ENCODE measurements at regions not wholly inside any gene's neighbourhood (a gene's known extent, or its start where the extent isn't known, plus 50 kb on each side); places are given as distances from the start of the nearest gene placed in this dataset.

GRCh38 chr1:178632653-178633052 lies 92.4 kb upstream of the RALGPS2 start:
- no peak for TF ChIP-seq TCF12 (IDR thresholded peaks at IDR 0.05; ENCODE audit: low read depth)
- TF ChIP-seq USF1 (IDR thresholded peaks at IDR 0.05), result no peak
- no peak for TF ChIP-seq FOXM1 (IDR thresholded peaks at IDR 0.05; ENCODE audit: borderline replicate concordance, low read depth)
- TF ChIP-seq MAX (IDR thresholded peaks at IDR 0.05), result no peak
- TF ChIP-seq CEBPB (IDR thresholded peaks at IDR 0.05), result no peak
- no peak for TF ChIP-seq YY1 (IDR thresholded peaks at IDR 0.05; ENCODE audit: low read depth)
- TF ChIP-seq RAD21 (IDR thresholded peaks at IDR 0.05; ENCODE audit: low read depth), result no peak
- TF ChIP-seq EP300 (IDR thresholded peaks at IDR 0.05; ENCODE audit: borderline replicate concordance), result no peak

GRCh38 chr1:178633056-178633455 lies 92.0 kb upstream of the RALGPS2 start:
- no peak for TF ChIP-seq CREB1 (IDR thresholded peaks at IDR 0.05; ENCODE audit: low read depth)
- TF ChIP-seq NFIC (IDR thresholded peaks at IDR 0.05), result no peak
- no peak for TF ChIP-seq FOXM1 (IDR thresholded peaks at IDR 0.05; ENCODE audit: borderline replicate concordance, low read depth)
- TF ChIP-seq EGR1 (IDR thresholded peaks at IDR 0.05), result no peak
- no peak for TF ChIP-seq YY1 (IDR thresholded peaks at IDR 0.05; ENCODE audit: low read depth)
- TF ChIP-seq RAD21 (IDR thresholded peaks at IDR 0.05; ENCODE audit: low read depth), result no peak
- no peak for TF ChIP-seq TCF12 (IDR thresholded peaks at IDR 0.05; ENCODE audit: low read depth)
- no peak for TF ChIP-seq TEAD4 (IDR thresholded peaks at IDR 0.05)
- TF ChIP-seq EP300 (IDR thresholded peaks at IDR 0.05; ENCODE audit: borderline replicate concordance), result no peak
- no peak for TF ChIP-seq USF1 (IDR thresholded peaks at IDR 0.05)
- no peak for TF ChIP-seq ZBTB7A (IDR thresholded peaks at IDR 0.05; ENCODE audit: low read depth)
- no peak for TF ChIP-seq MAX (IDR thresholded peaks at IDR 0.05)

GRCh38 chr1:178634445-178634844 lies 90.6 kb upstream of the RALGPS2 start:
- no peak for TF ChIP-seq RAD21 (IDR thresholded peaks at IDR 0.05; ENCODE audit: low read depth)
- TF ChIP-seq USF1 (IDR thresholded peaks at IDR 0.05), result no peak
- no peak for TF ChIP-seq NFIC (IDR thresholded peaks at IDR 0.05)
- TF ChIP-seq TAF1 (IDR thresholded peaks at IDR 0.05; ENCODE audit: low read depth), result no peak
- no peak for TF ChIP-seq CEBPB (IDR thresholded peaks at IDR 0.05)
- no peak for TF ChIP-seq ZBTB7A (IDR thresholded peaks at IDR 0.05; ENCODE audit: low read depth)
- no peak for TF ChIP-seq TCF12 (IDR thresholded peaks at IDR 0.05; ENCODE audit: low read depth)
- TF ChIP-seq FOXM1 (IDR thresholded peaks at IDR 0.05; ENCODE audit: borderline replicate concordance, low read depth), result no peak
- TF ChIP-seq REST (IDR thresholded peaks at IDR 0.05; ENCODE audit: low read depth), result no peak
- no peak for TF ChIP-seq YY1 (IDR thresholded peaks at IDR 0.05; ENCODE audit: low read depth)
- no peak for TF ChIP-seq EGR1 (IDR thresholded peaks at IDR 0.05)
- TF ChIP-seq EP300 (IDR thresholded peaks at IDR 0.05; ENCODE audit: borderline replicate concordance), result no peak
- no peak for TF ChIP-seq MAX (IDR thresholded peaks at IDR 0.05)
- no peak for TF ChIP-seq TEAD4 (IDR thresholded peaks at IDR 0.05)
- no peak for TF ChIP-seq CREB1 (IDR thresholded peaks at IDR 0.05; ENCODE audit: low read depth)

GRCh38 chr1:178637841-178638240 lies 87.2 kb upstream of the RALGPS2 start:
- TF ChIP-seq TEAD4 (IDR thresholded peaks at IDR 0.05) (no peak), CREB1 (IDR thresholded peaks at IDR 0.05; ENCODE audit: low read depth) (no peak), EGR1 (IDR thresholded peaks at IDR 0.05) (no peak), REST (IDR thresholded peaks at IDR 0.05; ENCODE audit: low read depth) (no peak), ZBTB7A (IDR thresholded peaks at IDR 0.05; ENCODE audit: low read depth) (no peak), TAF1 (IDR thresholded peaks at IDR 0.05; ENCODE audit: low read depth) (no peak), YY1 (IDR thresholded peaks at IDR 0.05; ENCODE audit: low read depth) (no peak)

GRCh38 chr1:178639326-178639725 lies 85.7 kb upstream of the RALGPS2 start:
- TF ChIP-seq CREB1 (IDR thresholded peaks at IDR 0.05; ENCODE audit: low read depth) (no peak), REST (IDR thresholded peaks at IDR 0.05; ENCODE audit: low read depth) (no peak), RAD21 (IDR thresholded peaks at IDR 0.05; ENCODE audit: low read depth) (no peak), TCF12 (IDR thresholded peaks at IDR 0.05; ENCODE audit: low read depth) (no peak), ZBTB7A (IDR thresholded peaks at IDR 0.05; ENCODE audit: low read depth) (no peak), EP300 (IDR thresholded peaks at IDR 0.05; ENCODE audit: borderline replicate concordance) (no peak), USF1 (IDR thresholded peaks at IDR 0.05) (no peak), TEAD4 (IDR thresholded peaks at IDR 0.05) (no peak)

Data from Ishikawa (cell line).